ENCODE measurements at regions not wholly inside any gene's neighbourhood (a gene's known extent, or its start where the extent isn't known, plus 50 kb on each side); places are given as distances from the start of the nearest gene placed in this dataset.

GRCh38 chr1:220348211-220348610 is 76.0 kb upstream of the RAB3GAP2 start:
- TF ChIP-seq CTCF (optimal IDR thresholded peaks at IDR 0.05 in 1 of 3, IDR thresholded peaks at IDR 0.05 in 1 of 3, conservative IDR thresholded peaks at IDR 0.05 in 1 of 3; ENCODE audit: extremely low read depth in 1 of 3, insufficient read depth in 2 of 3, low read length in 3 of 3) (no peak), EZH2 (IDR thresholded peaks at IDR 0.05; ENCODE audit: low read length) (no peak)
